Panc1 (cell line): ENCODE measurements at regions not wholly inside any gene's neighbourhood (a gene's known extent, or its start where the extent isn't known, plus 50 kb on each side); places are given as distances from the start of the nearest gene placed in this dataset.

Experiments used
- CTCF ChIP-seq: fragments of 450-650 bp; IDR thresholded peaks from 2 replicates; pipeline ENCODE4 v1.5.1; 2017; ENCODE audit warnings: mild to moderate bottlenecking
- POLR2AphosphoS5 ChIP-seq: IDR thresholded peaks from 2 replicates; pipeline ENCODE4 v1.6.1; 2012; ENCODE audit warnings: mild to moderate bottlenecking, low read depth, low read length, moderate library complexity
- SIN3A ChIP-seq: IDR thresholded peaks from 2 replicates; pipeline ENCODE4 v1.6.1; 2012; ENCODE audit warnings: low read depth, mild to moderate bottlenecking, low read length, moderate library complexity, borderline replicate concordance; ENCODE audit not compliant: insufficient read depth

- TF ChIP-seq CTCF (no peak), SIN3A (no peak), POLR2AphosphoS5 (no peak)
Measured at GRCh38 chr11:93249459-93250220, 51.8 kb upstream of the SLC36A4 start.
